Pons (tissue), 1 donor: ENCODE measurements at regions not wholly inside any gene's neighbourhood (a gene's known extent, or its start where the extent isn't known, plus 50 kb on each side); places are given as distances from the start of the nearest gene placed in this dataset.

Source experiments
- DNase-seq: peaks from one replicate; pipeline ENCODE4 v3.0.0-alpha.2; 2016; ENCODE audit warnings: low spot score

GRCh38 chr17:65364438-65364837 lies 197.0 kb downstream of the AXIN2 start:
- DNase-seq, result no peak

GRCh38 chr17:65362826-65363225 lies 198.6 kb downstream of the AXIN2 start:
- no peak for DNase-seq

GRCh38 chr17:65360961-65361552 lies 200.4 kb downstream of the AXIN2 start:
- DNase-seq, result no peak

- DNase-seq, result no peak
These were observed 202.4 kb downstream of the AXIN2 start for GRCh38 chr17:65359016-65359415.

GRCh38 chr17:65356536-65356935 lies 204.9 kb downstream of the AXIN2 start:
- DNase-seq, result peak; percentile 9

GRCh38 chr17:65355246-65355645 lies 206.2 kb downstream of the AXIN2 start:
- DNase-seq, result no peak

GRCh38 chr17:65349916-65350315 lies 211.5 kb downstream of the AXIN2 start:
- DNase-seq, result no peak

GRCh38 chr17:65346166-65346565 lies 209.0 kb downstream of the RGS9 start:
- peak; percentile 52 for DNase-seq

GRCh38 chr17:65345261-65346005 lies 208.3 kb downstream of the RGS9 start:
- DNase-seq, result peak; percentile 6

GRCh38 chr17:65340401-65340800 lies 203.2 kb downstream of the RGS9 start:
- no peak for DNase-seq

GRCh38 chr17:65334406-65334805 lies 197.2 kb downstream of the RGS9 start:
- DNase-seq, result no peak

GRCh38 chr17:65332779-65333178 lies 195.6 kb downstream of the RGS9 start:
- no peak for DNase-seq

- DNase-seq, result no peak
These were observed 195.2 kb downstream of the RGS9 start for GRCh38 chr17:65332375-65332774.

- DNase-seq, result no peak
These were observed 191.4 kb downstream of the RGS9 start for GRCh38 chr17:65328567-65328966.

GRCh38 chr17:65324611-65325342 lies 187.6 kb downstream of the RGS9 start:
- DNase-seq, result no peak

GRCh38 chr17:65323049-65323448 lies 185.9 kb downstream of the RGS9 start:
- DNase-seq, result no peak

- DNase-seq, result no peak
These were observed 183.7 kb downstream of the RGS9 start for GRCh38 chr17:65320820-65321219.

- DNase-seq, result no peak
These were observed 177.0 kb downstream of the RGS9 start for GRCh38 chr17:65314212-65314611.

- no peak for DNase-seq
These were observed 175.7 kb downstream of the RGS9 start for GRCh38 chr17:65312718-65313377.

- DNase-seq, result no peak
These were observed 174.1 kb downstream of the RGS9 start for GRCh38 chr17:65311261-65311660.

GRCh38 chr17:65307961-65308316 lies 170.8 kb downstream of the RGS9 start:
- no peak for DNase-seq

- DNase-seq, result no peak
These were observed 170.2 kb downstream of the RGS9 start for GRCh38 chr17:65307081-65307960.
